ENCODE measurements at regions not wholly inside any gene's neighbourhood (a gene's known extent, or its start where the extent isn't known, plus 50 kb on each side); places are given as distances from the start of the nearest gene placed in this dataset.
A peak's percentile ranks its signal among the peaks of the same experiment; 100 is the strongest.
"Not testable (repeated sequence)": the region's sequence is repeated elsewhere in the genome, so short reads cannot be mapped to it uniquely, and the experiment has no call there.

GRCh38 chr5:162719720-162720119, 652.1 kb downstream of the GABRG2 start:
- DNase-seq (ENCODE audit: low spot score in 2 of 2) (no peak), FAIRE-seq (no peak)

DNA sequence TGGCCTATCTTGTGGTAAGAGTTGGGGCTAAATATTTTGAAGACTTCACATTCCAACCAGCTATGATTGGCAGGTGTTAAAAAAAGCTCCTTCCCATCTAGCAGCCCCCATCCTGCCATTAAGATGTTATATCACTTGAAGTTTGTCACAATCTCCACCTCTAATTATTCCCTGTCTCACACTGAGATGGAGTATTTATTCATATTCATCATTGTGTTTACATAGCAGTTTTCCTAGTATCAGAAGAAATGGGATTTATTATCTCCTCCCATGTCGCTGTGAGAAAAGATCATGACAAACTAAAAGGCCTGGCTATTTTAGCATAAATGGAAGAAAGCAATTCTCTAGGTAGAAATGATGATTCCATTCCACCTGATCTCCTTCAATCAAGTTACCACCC, 653.6 kb downstream of the GABRG2 start:
- no peak for FAIRE-seq
- DNase-seq (ENCODE audit: low spot score in 2 of 2), result no peak

DNA sequence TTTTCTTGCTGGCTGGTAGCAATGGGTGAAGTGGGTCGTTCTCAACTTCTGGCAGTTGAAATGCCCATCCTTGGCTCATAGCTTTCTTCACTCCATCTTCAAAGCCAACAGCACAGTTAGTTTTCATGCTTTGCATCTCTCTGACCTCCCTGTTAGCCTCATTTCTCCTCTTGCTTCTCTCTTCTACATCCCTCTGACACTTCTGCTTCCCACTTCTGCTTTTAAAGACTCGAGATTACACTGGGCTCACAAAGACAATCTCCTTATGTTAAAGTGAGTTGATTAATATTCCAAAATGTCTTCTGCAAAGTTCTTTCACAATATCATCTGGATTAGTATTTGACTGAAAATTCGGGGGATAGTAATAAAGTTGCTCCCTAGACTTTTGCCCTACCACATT, 684.8 kb upstream of the CCNG1 start:
- DNase-seq (ENCODE audit: low spot score in 2 of 2) (no peak), FAIRE-seq (no peak)

DNA sequence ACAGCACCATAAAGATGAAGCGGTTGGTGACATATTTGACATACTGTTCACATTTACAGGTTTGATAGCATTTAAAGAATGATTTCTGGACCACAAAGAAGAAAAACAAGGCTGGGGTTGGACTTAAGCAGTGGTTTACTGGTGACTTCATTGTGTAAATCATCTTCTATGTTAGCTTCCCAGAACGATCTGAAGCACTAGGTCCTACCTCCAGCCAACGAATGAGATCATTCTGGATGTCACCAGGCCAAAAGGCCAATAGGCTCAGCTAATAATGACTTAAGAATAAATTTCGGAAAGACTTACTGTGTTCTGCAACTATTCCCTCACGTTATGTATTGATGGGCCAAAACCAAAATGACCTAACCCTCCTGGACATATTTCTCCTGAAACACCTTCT, 675.3 kb upstream of the CCNG1 start:
- FAIRE-seq, result no peak
- DNase-seq (ENCODE audit: low spot score in 2 of 2), result no peak

DNA sequence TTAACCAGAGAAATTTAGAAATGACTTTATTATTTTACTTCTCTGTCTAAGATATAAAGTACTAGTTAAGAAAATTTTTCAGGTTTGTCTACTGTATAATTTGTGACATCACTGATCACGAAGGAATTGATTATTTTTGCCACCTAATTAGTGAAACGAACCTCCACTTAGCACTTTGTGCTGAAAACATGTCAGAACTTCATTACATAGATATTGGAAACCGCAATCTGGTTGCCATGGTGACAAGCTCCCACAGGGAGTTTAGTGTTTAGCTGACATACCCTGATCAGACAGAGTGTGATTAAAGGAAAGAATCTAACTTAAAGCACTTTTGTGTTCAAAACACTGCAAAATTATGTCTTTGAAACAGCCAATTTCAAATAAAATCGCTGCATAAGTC, 668.4 kb upstream of the CCNG1 start:
- no peak for FAIRE-seq
- DNase-seq (ENCODE audit: low spot score in 2 of 2), result no peak

- DNase-seq (ENCODE audit: low spot score in 2 of 2) (no peak), FAIRE-seq (no peak)
Observed at GRCh38 chr5:162785673-162786072, 651.7 kb upstream of the CCNG1 start.

- DNase-seq (ENCODE audit: low spot score in 2 of 2) (no peak), FAIRE-seq (no peak)
Observed at GRCh38 chr5:162786234-162786633, 651.2 kb upstream of the CCNG1 start.

GRCh38 chr5:162796507-162796906, 640.9 kb upstream of the CCNG1 start:
- DNase-seq (ENCODE audit: low spot score in 2 of 2) (no peak), FAIRE-seq (no peak)

DNA sequence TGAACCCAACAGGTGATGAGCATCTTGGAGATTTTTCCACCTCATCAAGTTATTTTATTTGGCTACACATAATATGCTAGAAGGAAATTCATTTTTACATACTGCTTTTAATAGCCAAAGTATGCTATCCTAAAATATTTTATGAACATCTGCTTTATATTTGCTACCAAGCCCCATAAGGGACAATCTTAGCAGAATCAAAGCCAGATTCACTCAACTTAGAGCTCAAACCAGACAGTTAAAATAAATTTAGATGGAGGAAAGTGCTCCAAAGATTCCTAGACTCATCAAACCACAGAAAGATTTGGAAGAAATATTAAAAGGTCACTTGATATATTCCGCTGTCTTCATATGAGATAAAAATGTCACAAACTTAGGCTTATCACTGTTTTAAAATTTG, 637.1 kb upstream of the CCNG1 start:
- FAIRE-seq (no peak), DNase-seq (ENCODE audit: low spot score in 2 of 2) (no peak)

- no peak for FAIRE-seq
- no peak for DNase-seq (ENCODE audit: low spot score in 2 of 2)
Observed at GRCh38 chr5:162801235-162801634, 636.2 kb upstream of the CCNG1 start.

- no peak for DNase-seq (ENCODE audit: low spot score in 2 of 2)
- no peak for FAIRE-seq
Observed at GRCh38 chr5:162806195-162806594, 631.2 kb upstream of the CCNG1 start.

DNA sequence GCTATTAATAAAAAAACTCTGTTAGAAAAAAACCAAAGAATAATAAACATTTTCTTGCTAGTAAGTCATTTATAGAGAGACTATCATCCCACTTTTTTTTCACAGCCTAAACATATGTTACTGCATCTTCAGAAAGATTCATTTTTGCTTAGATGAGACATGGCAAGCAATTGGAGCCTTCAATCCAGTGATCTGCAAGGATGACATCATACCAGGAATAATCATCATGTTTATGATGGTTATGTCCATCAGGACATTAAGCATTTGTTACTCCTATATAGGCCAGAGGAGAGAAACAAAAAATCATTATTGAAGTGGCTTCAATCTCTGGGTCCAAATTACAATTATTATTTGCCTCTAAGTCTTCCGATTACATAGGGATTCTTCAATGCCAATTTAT, 626.3 kb upstream of the CCNG1 start:
- DNase-seq (ENCODE audit: low spot score in 2 of 2), result peak in 1 of 2 donors; percentile 12
- no peak for FAIRE-seq

DNA sequence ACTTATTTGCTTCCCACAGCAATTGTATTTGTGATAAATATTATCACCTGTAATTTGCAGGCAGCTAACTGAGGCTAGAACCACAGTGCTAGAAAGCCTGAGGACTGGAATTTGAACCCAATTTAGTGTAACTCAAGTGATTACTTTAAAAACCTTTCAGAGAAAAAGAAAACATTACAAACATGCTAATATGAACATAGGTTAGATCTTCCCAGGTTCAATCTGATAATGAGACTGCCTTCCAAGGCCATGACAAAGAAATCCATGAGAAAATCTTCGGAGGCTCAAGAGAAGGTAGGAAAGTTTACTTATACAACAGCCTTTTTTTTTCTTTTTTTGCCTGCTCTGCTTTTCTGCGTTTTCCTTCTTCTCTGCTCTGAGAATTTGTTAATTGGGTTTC, 620.6 kb upstream of the CCNG1 start:
- FAIRE-seq (no peak), DNase-seq (ENCODE audit: low spot score in 2 of 2) (no peak)

GRCh38 chr5:162817364-162817763, 620.0 kb upstream of the CCNG1 start:
- DNase-seq (ENCODE audit: low spot score in 2 of 2), result no peak
- no peak for FAIRE-seq

DNA sequence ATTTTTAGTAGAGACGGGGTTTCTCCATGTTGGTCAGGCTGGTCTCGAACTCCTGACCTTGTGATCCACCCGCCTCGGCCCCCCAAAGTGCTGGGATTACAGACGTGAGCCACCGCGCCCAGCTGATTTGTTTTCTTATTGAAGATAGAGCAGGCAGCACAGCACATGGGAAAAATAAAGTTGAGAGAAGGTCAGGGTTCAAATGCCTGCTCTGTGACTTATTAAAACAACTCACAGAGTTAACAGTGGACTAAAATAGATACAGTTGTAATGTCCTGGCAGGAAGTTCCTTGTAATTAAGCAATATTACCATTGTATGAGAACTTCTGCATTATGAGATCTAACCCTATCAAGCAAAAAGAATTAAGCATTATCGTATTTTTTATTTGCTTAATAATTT, 615.7 kb upstream of the CCNG1 start:
- not testable (repeated sequence) for FAIRE-seq

GRCh38 chr5:162824360-162824759, 613.0 kb upstream of the CCNG1 start:
- FAIRE-seq, result no peak

More for the DNA sequence above, 615.7 kb upstream of the CCNG1 start:
- DNase-seq (ENCODE audit: low spot score in 2 of 2), result not testable (repeated sequence)

GRCh38 chr5:162837155-162837554, 600.2 kb upstream of the CCNG1 start:
- no peak for DNase-seq (ENCODE audit: low spot score in 2 of 2)
- no peak for FAIRE-seq

More at GRCh38 chr5:162824360-162824759, 613.0 kb upstream of the CCNG1 start:
- DNase-seq (ENCODE audit: low spot score in 2 of 2), result no peak

DNA sequence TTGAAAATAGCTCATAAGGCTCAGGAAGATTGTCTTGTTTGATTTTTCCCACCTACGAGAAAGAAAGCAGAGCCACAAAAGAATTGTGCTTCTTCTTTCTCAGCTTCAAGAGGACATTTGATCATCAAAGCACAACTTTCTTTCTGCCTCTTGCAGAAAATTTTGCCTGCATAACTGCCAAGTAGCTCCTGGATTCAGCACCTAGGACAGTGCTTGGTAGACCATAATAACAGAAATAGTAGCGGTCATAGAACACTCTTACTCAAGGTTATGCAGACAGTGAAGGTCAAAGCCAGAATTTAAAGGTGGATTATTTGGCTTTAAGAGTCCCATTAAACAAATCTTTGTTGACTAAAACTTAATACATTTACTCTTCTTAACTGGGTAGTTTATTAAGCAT, 594.7 kb upstream of the CCNG1 start:
- FAIRE-seq (no peak), DNase-seq (ENCODE audit: low spot score in 2 of 2) (no peak)

DNA sequence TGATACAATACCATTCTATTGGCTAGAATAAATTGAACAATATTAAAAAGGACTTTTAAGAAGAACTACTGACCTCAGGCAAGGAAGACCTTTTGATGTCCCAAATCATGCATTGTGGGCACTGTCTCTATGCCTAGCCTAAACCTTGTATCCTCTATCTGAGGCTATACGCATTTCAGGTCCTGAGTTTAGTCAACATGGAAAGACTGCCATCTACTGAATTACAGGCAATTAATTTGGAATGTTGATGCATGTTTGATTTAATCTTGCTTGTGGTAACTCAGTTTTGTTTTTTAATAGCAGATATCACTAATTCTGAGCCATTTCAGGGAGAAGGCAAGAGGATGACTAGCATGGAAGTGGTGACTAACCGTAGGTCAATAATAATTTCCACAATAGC, 585.3 kb upstream of the CCNG1 start:
- FAIRE-seq, result no peak
- DNase-seq (ENCODE audit: low spot score in 2 of 2), result no peak

DNA sequence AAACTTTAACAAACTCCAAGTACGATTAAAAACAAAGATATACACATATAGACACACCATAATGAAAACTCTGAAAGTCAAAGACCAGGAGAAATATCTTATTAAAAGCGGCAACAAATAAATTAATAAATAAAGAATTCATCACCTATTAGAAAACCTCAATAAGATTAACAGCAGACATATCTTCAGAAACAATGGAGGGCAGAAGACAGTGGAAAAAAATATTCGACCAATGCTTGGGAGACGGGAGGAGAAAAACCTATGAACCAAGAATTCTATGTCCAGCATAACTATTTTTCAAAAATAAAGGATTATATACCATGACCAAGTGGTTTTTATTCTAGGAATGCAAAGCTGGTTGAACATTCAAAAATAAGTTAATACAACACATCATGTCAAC, 578.6 kb upstream of the CCNG1 start:
- FAIRE-seq (no peak), DNase-seq (ENCODE audit: low spot score in 2 of 2) (no peak)

DNA sequence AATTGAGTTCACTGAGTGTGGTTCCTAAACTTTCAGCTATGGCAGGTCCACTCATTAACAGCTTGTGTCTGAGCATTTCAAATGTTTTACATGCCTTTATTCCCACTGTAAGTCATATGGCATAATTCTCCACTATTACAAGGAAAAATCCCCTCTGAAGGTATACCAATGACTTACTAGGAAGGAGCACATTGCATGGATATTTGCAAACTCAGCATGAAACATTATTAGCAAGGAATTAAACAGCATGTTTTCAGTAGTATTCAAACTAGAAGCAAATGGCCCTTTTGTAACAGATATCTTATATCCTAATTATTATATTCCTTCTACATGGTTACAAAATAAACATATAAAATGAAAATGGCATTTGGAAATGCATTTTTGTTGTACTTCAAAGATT, 566.4 kb upstream of the CCNG1 start:
- FAIRE-seq (no peak), DNase-seq (ENCODE audit: low spot score in 2 of 2) (no peak)

- no peak for FAIRE-seq
- DNase-seq (ENCODE audit: low spot score in 2 of 2), result no peak
Observed at GRCh38 chr5:162882629-162883028, 554.8 kb upstream of the CCNG1 start.

DNA sequence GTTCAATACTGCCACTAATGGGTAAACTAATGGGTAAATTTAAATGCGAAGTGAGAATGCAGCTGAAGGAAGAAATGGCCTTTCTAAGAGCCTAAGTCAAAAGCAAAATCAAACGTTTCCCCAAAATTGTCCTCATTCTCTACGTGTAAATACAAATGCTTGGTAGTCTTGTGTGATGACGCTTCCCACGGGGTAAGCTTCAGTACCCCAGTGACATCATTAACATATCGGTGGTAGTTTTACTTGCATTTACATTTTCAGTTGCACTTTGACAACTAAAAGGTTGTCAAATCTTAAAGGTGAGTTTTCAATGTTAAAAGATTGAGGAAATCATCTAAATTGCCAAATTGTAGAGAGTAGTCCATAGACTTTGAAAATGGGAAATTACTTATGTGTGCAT, 550.7 kb upstream of the CCNG1 start:
- no peak for DNase-seq (ENCODE audit: low spot score in 2 of 2)
- no peak for FAIRE-seq

GRCh38 chr5:162888268-162888667, 549.1 kb upstream of the CCNG1 start:
- DNase-seq (ENCODE audit: low spot score in 2 of 2) (no peak), FAIRE-seq (no peak)

Measured in frontal cortex (tissue), 3 donors.